C1 segment of cervical spinal cord (tissue), 14 donors: ENCODE measurements at regions not wholly inside any gene's neighbourhood (a gene's known extent, or its start where the extent isn't known, plus 50 kb on each side); places are given as distances from the start of the nearest gene placed in this dataset.
"Not testable (repeated sequence)": the region's sequence is repeated elsewhere in the genome, so short reads cannot be mapped to it uniquely, and the experiment has no call there.

ENCODE experiments used
- DNase-seq, 14 donors: peaks; one replicate each; lab custom pipeline; 2025; lab: John Stamatoyannopoulos, UW

GRCh38 chr9:71632776-71633175 lies 135.5 kb downstream of the CEMIP2 start:
- no peak for DNase-seq

DNA sequence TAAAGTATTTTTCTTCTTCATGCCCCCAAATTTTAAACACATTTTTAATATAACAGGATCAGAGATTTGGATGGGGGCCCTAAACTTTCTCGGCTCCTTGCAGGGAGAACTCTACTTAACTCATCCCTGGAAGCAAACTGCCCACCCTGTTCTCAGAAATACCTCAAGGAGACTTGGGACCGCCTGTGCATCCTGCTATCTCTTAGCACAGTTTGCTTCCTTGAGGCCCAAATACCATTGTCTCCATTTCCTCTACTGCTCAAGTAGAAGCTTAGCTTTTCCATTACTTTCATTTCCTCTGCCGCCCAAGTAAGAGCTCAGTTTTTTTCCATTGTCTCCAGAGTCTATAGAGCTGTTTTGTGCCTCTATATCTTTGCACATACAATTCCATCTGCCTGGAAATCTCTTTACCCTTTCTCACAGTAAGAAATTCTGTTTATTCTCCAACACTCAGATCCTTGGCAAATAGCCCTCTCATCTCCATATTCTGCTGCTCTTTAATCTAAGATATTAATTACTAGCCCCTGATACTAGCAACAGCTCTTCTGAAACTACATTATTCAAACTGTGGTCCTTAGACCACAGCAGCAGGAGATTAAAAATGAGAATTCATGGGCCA lies 137.8 kb downstream of the CEMIP2 start:
- DNase-seq, result no peak

GRCh38 chr9:71629578-71630215 lies 138.6 kb downstream of the CEMIP2 start:
- no peak for DNase-seq

DNA sequence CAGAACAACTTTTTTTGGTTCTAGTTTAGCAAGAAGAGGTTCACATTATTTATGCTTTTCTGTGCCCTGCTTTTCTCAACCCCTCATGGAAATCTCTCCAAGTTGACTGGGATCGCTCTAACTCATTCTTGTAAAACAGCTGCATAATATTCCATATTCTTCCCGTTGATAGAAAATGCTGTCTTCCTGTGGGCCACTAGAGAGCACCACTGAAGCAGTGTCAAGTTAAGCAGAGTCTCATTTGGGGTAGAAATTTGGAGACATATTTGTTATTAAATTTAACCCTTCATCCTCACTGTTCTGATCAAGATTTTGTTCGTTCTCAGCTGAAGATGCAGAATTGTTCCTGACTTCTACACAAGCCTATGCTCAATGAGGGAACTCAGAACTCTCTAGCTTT lies 140.1 kb downstream of the CEMIP2 start:
- no peak for DNase-seq

DNA sequence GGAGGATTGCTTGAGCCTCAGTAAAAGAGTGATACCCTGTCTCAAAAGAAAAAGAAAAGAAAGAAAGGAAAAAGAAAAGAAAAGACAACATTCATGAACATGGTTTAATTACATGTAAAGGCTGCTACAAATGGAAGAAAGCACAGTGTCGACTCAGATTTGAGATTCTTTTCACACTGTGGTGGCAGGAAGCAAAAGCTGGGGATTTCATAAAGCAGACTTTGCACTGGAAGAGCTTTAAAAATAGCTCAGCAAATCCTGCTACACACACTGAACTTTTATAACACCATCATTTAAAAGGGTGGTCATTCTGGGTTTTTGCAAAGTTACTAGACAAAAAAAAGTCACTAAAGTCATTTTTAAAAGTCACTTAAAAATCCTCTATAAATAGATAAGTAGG lies 140.8 kb downstream of the CEMIP2 start:
- no peak for DNase-seq

- no peak for DNase-seq
Observed at GRCh38 chr9:71626395-71626794, 141.9 kb downstream of the CEMIP2 start.

DNA sequence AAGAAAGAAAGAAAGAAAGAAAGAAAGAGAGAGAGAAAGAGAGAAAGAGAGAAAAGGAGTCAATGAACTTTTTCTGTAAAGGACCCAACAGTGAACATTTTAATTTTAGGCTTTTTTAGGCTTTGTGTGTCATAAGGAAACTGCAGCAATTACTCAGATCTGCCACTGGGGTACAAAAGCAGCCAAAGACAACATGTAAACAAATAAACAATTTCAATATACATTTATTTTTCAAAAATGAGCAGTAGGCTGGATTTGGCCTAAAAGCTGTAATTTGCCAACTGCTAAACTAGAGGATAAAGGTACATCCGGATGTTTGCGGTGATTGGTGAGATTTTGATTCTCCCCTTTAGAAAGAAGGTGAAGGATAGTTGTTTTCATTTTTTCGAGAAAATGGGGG lies 143.6 kb downstream of the CEMIP2 start:
- DNase-seq, result no peak

GRCh38 chr9:71620746-71621145 lies 147.6 kb downstream of the CEMIP2 start:
- DNase-seq, result peak in 7 of 14 donors; percentile 2 to 17 (median 10)

DNA sequence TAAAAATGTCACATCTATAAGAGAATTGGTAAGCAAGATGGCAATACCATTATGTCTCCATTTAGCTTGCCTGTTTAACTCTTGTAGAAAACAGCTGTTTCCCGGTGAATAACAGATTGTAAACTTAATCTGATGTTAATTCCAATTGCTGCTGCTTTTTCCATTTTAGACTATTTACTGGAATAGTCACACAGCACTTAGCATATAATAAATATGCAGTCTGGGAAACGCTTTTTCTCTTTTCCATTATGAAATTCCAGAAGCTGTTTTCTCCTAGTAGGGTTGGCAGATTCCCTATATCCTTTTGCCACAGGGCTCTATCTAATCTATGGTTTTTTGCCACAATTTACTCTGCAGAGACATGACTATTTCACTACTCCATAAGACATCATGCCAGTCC lies 148.0 kb downstream of the CEMIP2 start:
- DNase-seq, result no peak

GRCh38 chr9:71619926-71620325 lies 148.4 kb downstream of the CEMIP2 start:
- no peak for DNase-seq

DNA sequence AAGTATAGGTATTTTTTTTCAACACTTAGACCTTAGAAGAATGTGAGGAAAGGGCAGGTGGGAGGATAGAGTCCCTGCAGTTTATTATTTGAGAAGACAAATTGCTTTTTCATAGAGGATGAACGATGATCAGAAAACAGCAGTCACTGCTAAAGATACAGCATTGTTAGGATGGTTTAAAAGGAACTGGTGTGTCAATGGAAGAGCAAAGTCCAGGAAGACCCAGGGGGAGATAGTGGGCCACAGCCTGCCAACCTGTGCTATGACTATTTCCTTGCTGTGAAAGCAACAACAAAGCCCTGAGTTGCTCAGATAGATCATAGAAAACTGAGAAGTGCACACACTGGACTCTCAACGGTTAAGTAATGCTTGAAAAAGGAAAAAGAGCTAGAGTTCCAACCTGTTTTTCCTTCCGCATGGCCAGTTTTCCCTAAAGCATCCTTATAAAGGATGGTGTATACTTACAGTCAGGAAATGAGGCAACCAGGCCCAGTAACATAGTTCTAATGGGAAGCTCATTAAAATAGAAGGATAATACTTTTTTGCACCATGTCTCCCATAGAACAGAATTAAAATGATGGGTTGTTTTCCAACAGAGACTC lies 153.8 kb downstream of the CEMIP2 start:
- DNase-seq, result no peak

GRCh38 chr9:71612889-71613288 lies 155.4 kb downstream of the CEMIP2 start:
- DNase-seq, result no peak

- DNase-seq, result no peak
Observed at GRCh38 chr9:71609448-71609830, 158.9 kb downstream of the CEMIP2 start.

DNA sequence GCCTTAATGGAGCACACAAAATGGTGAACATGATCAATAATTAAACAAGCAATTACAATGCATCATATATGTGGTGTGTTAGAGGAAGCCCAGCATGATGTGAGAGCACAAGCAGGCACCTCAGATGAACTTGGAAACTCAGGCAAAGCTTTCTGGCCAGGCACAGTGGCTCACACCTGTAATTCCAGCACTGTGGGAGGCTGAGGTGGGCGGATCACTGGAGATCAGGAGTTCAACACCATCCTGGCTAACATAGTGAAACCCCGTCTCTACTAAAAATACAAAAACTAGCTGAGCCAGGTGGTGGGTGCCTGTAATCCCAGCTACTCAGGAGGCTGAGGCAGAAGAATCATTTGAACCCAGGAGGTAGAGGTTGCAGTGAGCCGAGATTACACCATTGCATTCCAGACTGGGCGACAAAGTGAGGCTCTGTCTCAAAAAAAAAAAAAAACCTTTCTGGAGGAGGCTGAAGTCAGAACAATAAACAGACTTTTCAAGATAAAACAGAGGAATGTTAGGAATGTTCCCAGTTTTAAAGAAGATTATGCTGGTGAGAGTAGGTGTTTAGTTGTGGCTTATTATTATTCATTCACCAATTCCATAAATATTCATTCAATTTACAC lies 159.4 kb downstream of the CEMIP2 start:
- DNase-seq, result no peak

DNA sequence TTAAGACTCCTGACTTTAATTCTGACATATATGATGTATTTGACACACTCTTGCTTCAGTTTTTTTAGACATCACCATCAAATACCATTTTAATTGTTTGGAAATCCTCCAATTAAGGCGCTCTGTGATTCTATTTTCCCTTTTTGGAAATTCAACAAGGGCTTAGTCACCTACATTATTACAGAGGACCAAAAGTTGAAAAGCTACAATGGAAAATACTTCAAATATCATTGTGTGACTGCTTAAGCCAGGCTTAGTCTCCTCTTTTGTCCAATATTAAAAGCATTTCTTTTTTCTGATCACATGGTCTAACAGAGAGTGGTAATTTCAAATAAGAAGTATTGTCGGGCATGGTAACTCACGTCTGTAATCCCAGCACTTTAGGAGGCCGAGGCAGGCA lies 160.3 kb downstream of the CEMIP2 start:
- no peak for DNase-seq

DNA sequence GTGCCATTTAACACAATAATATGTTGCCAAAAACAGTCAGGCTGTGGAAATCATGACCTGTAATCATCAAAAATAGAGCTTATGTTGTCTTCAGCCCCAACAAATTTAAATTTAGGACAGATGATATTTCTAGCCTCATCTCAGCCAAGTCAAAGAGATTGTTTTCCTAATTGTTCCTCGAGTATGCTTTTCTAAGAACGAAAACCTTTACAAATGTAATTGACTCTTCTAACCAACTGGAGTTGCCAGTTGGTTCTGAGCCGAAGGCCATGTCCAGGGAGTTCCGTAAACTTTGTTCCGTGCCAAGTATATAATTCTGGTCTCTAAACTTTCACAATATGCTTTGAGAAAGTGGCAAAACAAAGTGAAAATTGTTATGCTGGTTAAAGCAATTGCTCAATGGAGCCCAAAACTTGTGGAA lies 160.8 kb downstream of the CEMIP2 start:
- no peak for DNase-seq

- DNase-seq, result peak in 11 of 14 donors; percentile 1 to 66 (median 22)
Observed at GRCh38 chr9:71604197-71605063, 163.9 kb downstream of the CEMIP2 start.

DNA sequence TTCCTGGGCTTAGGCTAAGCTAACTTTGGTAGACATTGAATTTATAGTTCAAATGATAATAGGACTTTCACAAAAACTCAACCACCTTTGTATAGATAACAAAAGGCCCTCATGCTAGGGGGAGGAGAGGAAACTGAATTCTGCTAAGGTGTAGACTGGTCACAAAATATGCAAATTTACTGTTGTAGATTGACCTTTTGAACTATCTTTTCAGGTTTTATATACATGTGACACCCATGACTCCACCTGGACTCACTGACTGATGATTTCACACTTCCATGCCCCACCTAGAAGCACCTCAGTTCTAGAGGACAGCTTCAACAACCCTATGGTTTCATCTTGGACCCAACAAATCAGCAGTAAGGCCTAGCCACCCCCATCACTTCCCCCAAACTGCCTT lies 165.7 kb downstream of the CEMIP2 start:
- no peak for DNase-seq

DNA sequence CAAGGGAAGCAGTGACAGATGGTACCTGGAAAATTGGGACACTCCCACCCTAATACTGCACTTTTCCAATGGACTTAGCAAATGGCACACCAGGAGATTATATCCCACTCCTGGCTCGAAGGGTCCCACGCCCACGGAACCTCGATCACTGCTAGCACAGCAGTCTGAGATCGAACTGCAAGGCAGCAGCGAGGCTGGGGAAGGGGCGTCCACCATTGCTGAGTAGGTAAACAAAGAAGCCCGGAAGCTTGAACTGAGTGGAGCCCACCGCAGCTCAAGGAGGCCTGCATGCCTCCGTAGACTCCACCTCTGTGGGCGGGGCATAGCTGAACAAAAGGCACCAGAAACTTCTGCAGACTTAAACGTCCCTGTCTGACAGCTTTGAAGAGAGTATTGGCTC lies 172.6 kb downstream of the CEMIP2 start:
- not testable (repeated sequence) for DNase-seq

DNA sequence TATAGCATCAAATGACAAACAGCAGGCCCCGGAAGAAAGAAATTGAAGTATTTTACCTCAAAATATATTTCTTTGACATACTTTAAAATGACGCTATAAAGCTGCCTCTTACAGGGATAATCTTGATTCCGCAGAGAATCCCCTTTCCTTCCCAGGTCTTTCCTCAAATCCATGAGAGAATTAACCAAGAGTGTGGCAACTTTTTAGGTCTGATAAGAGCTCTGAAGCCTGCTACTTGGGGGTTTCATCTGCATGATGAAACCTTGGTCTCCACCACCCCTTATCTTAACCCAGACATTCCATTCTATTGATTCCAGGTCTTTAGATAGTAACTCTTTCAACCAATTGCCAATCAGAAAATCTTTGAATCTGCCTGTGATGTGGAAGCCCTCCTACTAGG lies 173.8 kb downstream of the CEMIP2 start:
- no peak for DNase-seq

GRCh38 chr9:71592400-71592799 lies 175.9 kb downstream of the CEMIP2 start:
- no peak for DNase-seq

DNA sequence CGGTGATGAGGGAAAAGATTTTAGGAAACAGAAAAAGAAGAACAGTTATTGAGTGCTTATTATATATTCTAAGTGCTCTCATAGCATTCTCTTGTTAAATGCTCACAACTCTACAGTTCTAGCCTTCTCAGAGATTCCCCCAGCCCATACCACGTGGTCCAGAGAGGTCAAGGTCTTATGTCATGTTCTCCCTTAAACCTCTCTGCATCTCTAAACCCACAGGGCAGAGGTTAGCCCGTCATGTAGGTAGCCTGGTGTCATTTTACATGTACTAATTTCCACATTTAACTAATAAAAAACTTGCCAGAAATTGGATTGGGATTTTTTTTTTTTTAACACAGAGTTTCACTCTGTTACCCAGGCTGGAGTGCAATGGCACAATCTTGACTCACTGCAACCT lies 178.0 kb downstream of the CEMIP2 start:
- DNase-seq, result no peak
